ENCODE measurements at regions not wholly inside any gene's neighbourhood (a gene's known extent, or its start where the extent isn't known, plus 50 kb on each side); places are given as distances from the start of the nearest gene placed in this dataset.

GRCh38 chrX:42536286-42536685, 241.7 kb downstream of the PPP1R2C start:
- TF ChIP-seq CTCF (conservative IDR thresholded peaks at IDR 0.05 in 1 of 2, IDR thresholded peaks at IDR 0.05 in 1 of 2; ENCODE audit: extremely low read depth in 1 of 2, insufficient read depth in 1 of 2, low read depth in 1 of 2, low read length in 2 of 2) (no peak), EZH2 (IDR thresholded peaks at IDR 0.05; ENCODE audit: borderline replicate concordance, low read length) (no peak)

Data from mammary epithelial cell (primary cell).